ENCODE measurements at regions not wholly inside any gene's neighbourhood (a gene's known extent, or its start where the extent isn't known, plus 50 kb on each side); places are given as distances from the start of the nearest gene placed in this dataset.

DNA sequence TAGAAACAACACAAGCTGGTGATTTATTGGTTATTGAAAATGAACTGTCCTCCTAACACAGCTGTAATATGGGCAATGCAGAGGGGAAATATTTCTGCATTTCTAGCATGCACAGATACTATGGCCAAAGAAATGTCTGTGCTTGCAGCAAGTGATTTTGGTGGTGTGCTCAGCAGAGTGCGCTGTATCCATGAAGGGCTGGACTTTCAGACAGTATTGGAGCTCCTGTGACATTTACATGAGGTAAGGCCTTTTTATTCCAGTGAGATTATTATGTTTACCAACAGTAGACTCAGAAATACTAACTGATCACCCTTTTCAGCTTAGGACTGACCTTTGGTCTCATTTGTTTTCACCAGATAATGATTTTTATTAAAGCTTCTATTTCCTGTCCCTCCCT lies 1302.6 kb upstream of the EPHA6 start:
- Histone ChIP-seq H3K27me3 (no peaks in the 10 kb centered on the region), H3K9me3 (no peaks in the 10 kb centered on the region), H3K4me1 (no peaks in the 10 kb centered on the region), H3K4me3 (no peak overlapping the region), H3K27ac (replicated peaks in 1 of 4) (no peak overlapping the region), H3K36me3 (no peaks in the 10 kb centered on the region)
- TF ChIP-seq, protein P1, sequence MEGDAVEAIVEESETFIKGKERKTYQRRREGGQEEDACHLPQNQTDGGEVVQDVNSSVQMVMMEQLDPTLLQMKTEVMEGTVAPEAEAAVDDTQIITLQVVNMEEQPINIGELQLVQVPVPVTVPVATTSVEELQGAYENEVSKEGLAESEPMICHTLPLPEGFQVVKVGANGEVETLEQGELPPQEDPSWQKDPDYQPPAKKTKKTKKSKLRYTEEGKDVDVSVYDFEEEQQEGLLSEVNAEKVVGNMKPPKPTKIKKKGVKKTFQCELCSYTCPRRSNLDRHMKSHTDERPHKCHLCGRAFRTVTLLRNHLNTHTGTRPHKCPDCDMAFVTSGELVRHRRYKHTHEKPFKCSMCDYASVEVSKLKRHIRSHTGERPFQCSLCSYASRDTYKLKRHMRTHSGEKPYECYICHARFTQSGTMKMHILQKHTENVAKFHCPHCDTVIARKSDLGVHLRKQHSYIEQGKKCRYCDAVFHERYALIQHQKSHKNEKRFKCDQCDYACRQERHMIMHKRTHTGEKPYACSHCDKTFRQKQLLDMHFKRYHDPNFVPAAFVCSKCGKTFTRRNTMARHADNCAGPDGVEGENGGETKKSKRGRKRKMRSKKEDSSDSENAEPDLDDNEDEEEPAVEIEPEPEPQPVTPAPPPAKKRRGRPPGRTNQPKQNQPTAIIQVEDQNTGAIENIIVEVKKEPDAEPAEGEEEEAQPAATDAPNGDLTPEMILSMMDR (IDR thresholded peaks at IDR 0.05), result no peak
- TF ChIP-seq POLR2AphosphoS5 (IDR thresholded peaks at IDR 0.05), result no peak
- no peak for TF ChIP-seq EP300 (IDR thresholded peaks at IDR 0.05)
- TF ChIP-seq POLR2A (IDR thresholded peaks at IDR 0.05; ENCODE audit: low read depth), result no peak
- 89% methylated on average over 1 of the region's 1 CpG for WGBS
- intact Hi-C loops (cut with DNase I), result no loop called here
- no peak for DNase-seq (ENCODE audit: extremely low spot score)

DNA sequence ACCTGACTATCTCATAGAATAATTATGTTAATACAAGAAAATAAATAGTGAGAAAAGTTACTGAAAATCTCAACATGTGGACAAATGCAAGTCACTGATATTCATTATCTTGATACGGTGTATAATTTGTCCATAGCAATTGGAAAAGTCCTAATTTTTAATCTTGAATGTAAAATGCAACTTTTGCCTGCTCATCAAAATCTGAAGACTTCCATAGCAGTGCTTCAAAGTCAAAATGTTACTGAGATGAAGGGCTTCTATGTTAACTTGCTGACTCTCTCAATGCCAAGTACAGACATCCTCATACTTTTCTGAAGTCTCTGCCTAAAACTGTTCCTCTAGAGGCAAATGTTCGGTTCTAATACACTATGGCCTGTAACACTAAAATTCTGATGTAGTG lies 1300.1 kb upstream of the EPHA6 start:
- WGBS, result 90% methylated on average over 2 of the region's 2 CpGs
- no peaks in the 10 kb centered on the region for H3K36me3 ChIP-seq
- H3K4me1 ChIP-seq, result no peaks in the 10 kb centered on the region
- intact Hi-C loops (cut with DNase I), result no loop called here
- no peak overlapping the region for H3K4me3 ChIP-seq
- no peak overlapping the region for H3K27ac ChIP-seq (replicated peaks in 1 of 4)
- no peak for DNase-seq (ENCODE audit: extremely low spot score)
- TF ChIP-seq EP300 (IDR thresholded peaks at IDR 0.05) (no peak), POLR2A (IDR thresholded peaks at IDR 0.05; ENCODE audit: low read depth) (no peak), POLR2AphosphoS5 (IDR thresholded peaks at IDR 0.05) (no peak)
- TF ChIP-seq, protein P1 (IDR thresholded peaks at IDR 0.05), result no peak
- no peaks in the 10 kb centered on the region for H3K27me3 ChIP-seq
- no peaks in the 10 kb centered on the region for H3K9me3 ChIP-seq

DNA sequence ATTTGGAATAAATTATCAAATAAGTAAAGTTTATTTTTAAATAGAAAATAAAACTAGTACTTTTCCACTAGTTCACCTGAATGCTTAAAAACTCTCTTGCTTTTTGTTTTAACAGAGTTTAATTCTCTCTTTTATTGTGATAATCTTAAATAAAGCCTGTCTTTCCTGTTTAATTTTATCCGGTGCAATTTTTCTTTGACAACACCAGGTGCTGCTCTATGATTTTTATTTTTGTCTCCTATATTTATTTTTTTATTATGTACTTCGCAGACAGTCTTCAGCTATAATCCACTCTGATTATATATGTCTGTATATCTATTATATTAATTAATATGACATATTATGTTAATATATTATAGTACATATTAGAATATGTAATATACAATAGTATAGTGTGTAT lies 1293.0 kb upstream of the EPHA6 start:
- Histone ChIP-seq H3K27me3 (no peaks in the 10 kb centered on the region), H3K36me3 (no peaks in the 10 kb centered on the region), H3K27ac (replicated peaks in 1 of 4) (no peak overlapping the region), H3K4me1 (no peaks in the 10 kb centered on the region), H3K4me3 (no peak overlapping the region), H3K9me3 (no peaks in the 10 kb centered on the region)
- intact Hi-C loops (cut with DNase I), result no loop called here
- no peak for DNase-seq (ENCODE audit: extremely low spot score)
- TF ChIP-seq EP300 (IDR thresholded peaks at IDR 0.05) (no peak), POLR2A (IDR thresholded peaks at IDR 0.05; ENCODE audit: low read depth) (no peak), POLR2AphosphoS5 (IDR thresholded peaks at IDR 0.05) (no peak)
- TF ChIP-seq, protein P1 (IDR thresholded peaks at IDR 0.05), result no peak
- 74% methylated on average over 2 of the region's 2 CpGs for WGBS

DNA sequence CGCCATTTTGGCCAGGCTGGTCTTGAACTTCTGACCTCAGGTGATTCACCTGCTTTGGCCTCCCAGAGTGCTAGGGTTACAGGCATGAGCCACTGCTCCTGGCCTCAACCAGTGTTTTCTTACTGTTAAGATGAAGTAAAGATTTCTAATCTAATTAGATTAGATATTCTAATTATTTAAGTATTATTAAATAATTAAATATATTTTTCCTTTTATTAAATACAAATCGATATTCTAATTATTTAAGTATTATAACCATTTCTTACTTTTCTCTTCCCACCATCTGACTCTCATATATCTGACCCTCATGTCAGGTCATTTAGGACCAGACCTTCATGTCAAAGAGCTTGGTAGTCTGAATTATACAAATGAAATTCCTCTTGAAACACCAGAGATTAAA lies 1291.9 kb upstream of the EPHA6 start:
- Histone ChIP-seq H3K4me3 (no peak overlapping the region), H3K4me1 (no peaks in the 10 kb centered on the region), H3K27ac (replicated peaks in 1 of 4) (no peak overlapping the region), H3K36me3 (no peaks in the 10 kb centered on the region), H3K27me3 (no peaks in the 10 kb centered on the region), H3K9me3 (no peaks in the 10 kb centered on the region)
- TF ChIP-seq EP300 (IDR thresholded peaks at IDR 0.05) (no peak), POLR2A (IDR thresholded peaks at IDR 0.05; ENCODE audit: low read depth) (no peak), POLR2AphosphoS5 (IDR thresholded peaks at IDR 0.05) (no peak)
- TF ChIP-seq, protein P1 (IDR thresholded peaks at IDR 0.05), result no peak
- intact Hi-C loops (cut with DNase I), result no loop called here
- no peak for DNase-seq (ENCODE audit: extremely low spot score)
- 99% methylated on average over 2 of the region's 2 CpGs for WGBS

DNA sequence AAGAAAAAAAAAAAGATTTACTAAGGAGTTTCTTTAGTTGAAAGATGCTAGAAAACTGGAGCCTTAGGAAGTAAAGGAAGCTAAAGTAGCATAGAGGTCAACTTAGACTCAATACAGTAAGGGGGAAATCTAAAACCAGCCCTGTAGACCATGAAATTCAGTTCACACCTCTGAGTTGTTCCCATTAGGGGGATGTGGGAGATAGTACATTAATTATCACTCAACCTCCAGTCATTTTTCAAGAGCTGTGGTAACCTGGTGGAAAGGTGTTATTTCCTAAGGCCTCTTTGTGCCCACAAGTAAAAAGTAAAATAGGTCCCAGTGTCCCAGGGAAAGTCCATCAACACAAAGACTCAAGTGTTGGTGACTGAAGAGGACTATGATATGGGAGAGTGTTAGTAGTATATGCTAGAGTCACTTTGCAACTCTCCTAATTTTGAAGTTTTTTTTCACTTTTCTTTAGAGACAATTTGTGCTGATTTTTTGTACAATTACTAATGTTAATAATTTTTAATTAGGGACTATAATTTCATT lies 1274.4 kb upstream of the EPHA6 start:
- no peaks in the 10 kb centered on the region for H3K36me3 ChIP-seq
- H3K27me3 ChIP-seq, result no peaks in the 10 kb centered on the region
- no peak overlapping the region for H3K27ac ChIP-seq (replicated peaks in 1 of 4)
- no peak overlapping the region for H3K4me3 ChIP-seq
- intact Hi-C loops (cut with DNase I), result no loop called here
- TF ChIP-seq POLR2AphosphoS5 (IDR thresholded peaks at IDR 0.05) (no peak), POLR2A (IDR thresholded peaks at IDR 0.05; ENCODE audit: low read depth) (no peak), EP300 (IDR thresholded peaks at IDR 0.05) (no peak)
- TF ChIP-seq, protein P1 (IDR thresholded peaks at IDR 0.05), result no peak
- DNase-seq (ENCODE audit: extremely low spot score), result no peak
- no peaks in the 10 kb centered on the region for H3K9me3 ChIP-seq
- H3K4me1 ChIP-seq, result no peaks in the 10 kb centered on the region
